GM12864 (cell line): ENCODE measurements at regions not wholly inside any gene's neighbourhood (a gene's known extent, or its start where the extent isn't known, plus 50 kb on each side); places are given as distances from the start of the nearest gene placed in this dataset.
"Not testable (repeated sequence)": the region's sequence is repeated elsewhere in the genome, so short reads cannot be mapped to it uniquely, and the experiment has no call there.

Experiments
- DNase-seq: peaks from one replicate; pipeline ENCODE4 v3.0.0-alpha.2; 2011; ENCODE audit warnings: low read depth
- H3K4me3 ChIP-seq: 2 replicates; pipeline ENCODE4 v1.5.1; 2011; ENCODE audit warnings: mild to moderate bottlenecking, low read depth, low read length, control low read depth
- CTCF ChIP-seq: IDR thresholded peaks from 2 replicates; pipeline ENCODE4 v1.5.1; 2011; ENCODE audit warnings: low read depth, mild to moderate bottlenecking, moderate library complexity, low read length, control low read depth, inconsistent platforms; ENCODE audit errors: missing control alignments

GRCh38 chr3:26484140-26484539 is 138.4 kb upstream of the LRRC3B start:
- H3K4me3 ChIP-seq, result no peak overlapping the region
- no peak for TF ChIP-seq CTCF
- DNase-seq, result no peak

- H3K4me3 ChIP-seq, result no peak overlapping the region
- TF ChIP-seq CTCF, result no peak
- DNase-seq, result no peak
Observed at GRCh38 chr3:26498271-26498670, 124.3 kb upstream of the LRRC3B start.

GRCh38 chr3:26505399-26505798 is 117.2 kb upstream of the LRRC3B start:
- no peak for TF ChIP-seq CTCF
- no peak for DNase-seq
- H3K4me3 ChIP-seq, result no peak overlapping the region

GRCh38 chr3:26514445-26515029 is 108.0 kb upstream of the LRRC3B start:
- not testable (repeated sequence) for H3K4me3 ChIP-seq, DNase-seq

- no peak overlapping the region for H3K4me3 ChIP-seq
- no peak for DNase-seq
- no peak for TF ChIP-seq CTCF
Observed at GRCh38 chr3:26515351-26515750, 107.2 kb upstream of the LRRC3B start.

- no peak for TF ChIP-seq CTCF
- H3K4me3 ChIP-seq, result no peak overlapping the region
Observed at GRCh38 chr3:26521261-26521660, 101.3 kb upstream of the LRRC3B start.

GRCh38 chr3:26522919-26523318 is 99.7 kb upstream of the LRRC3B start:
- DNase-seq, result no peak
- no peak for TF ChIP-seq CTCF
- H3K4me3 ChIP-seq, result no peak overlapping the region

More at GRCh38 chr3:26521261-26521660, 101.3 kb upstream of the LRRC3B start:
- no peak for DNase-seq
